AG04449 (cell line): ENCODE measurements at regions not wholly inside any gene's neighbourhood (a gene's known extent, or its start where the extent isn't known, plus 50 kb on each side); places are given as distances from the start of the nearest gene placed in this dataset.

ENCODE experiments used
- CTCF ChIA-PET: fragments of 350-600 bp; formaldehyde crosslinking; extraction: SDS; loops from one replicate; lab custom pipeline; 2021; ENCODE audit warnings: antibody characterized with exemption; lab: Yijun Ruan, JAX
- POLR2A ChIA-PET: fragments of 400-600, 350-600 bp; formaldehyde crosslinking; extraction: SDS; loops from one replicate; lab custom pipeline; 2020; ENCODE audit warnings: antibody characterized with exemption, inconsistent platforms; lab: Yijun Ruan, JAX
- DNase-seq: peaks from one replicate; pipeline ENCODE4 v3.0.0-alpha.2; 2010; ENCODE audit warnings: low read depth, low spot score
- H3K4me3 ChIP-seq: 2 replicates; pipeline ENCODE4 v1.5.1; 2011; ENCODE audit warnings: low read depth, mild to moderate bottlenecking, control low read depth, low read length
- TF ChIP-seq, protein P1 (sequence below): IDR thresholded peaks from one replicate; pipeline ENCODE4 v1.5.1; 2011; ENCODE audit warnings: mild to moderate bottlenecking, moderate library complexity, low read length, control low read depth, inconsistent platforms; ENCODE audit not compliant: insufficient read depth; ENCODE audit errors: missing control alignments

DNA sequence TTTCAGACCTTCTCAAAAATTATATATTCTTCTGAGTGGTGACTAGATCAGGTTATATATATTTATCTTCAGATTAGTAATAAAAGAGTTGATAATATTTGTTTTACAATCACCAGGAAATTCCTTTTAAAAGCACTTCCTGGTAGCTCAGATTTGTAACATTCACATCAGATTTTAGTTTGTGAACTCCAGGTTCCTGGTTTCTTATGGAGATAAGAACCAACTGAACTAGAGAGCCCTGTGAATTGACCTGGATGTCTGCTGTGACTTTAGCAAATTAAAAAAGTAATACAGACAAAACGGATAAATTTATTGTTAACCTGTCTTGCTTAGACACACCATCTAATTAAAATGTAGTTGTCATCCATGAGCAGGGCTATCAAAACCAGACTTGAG, 868.7 kb downstream of the BCL11A start:
- TF ChIP-seq, protein P1, sequence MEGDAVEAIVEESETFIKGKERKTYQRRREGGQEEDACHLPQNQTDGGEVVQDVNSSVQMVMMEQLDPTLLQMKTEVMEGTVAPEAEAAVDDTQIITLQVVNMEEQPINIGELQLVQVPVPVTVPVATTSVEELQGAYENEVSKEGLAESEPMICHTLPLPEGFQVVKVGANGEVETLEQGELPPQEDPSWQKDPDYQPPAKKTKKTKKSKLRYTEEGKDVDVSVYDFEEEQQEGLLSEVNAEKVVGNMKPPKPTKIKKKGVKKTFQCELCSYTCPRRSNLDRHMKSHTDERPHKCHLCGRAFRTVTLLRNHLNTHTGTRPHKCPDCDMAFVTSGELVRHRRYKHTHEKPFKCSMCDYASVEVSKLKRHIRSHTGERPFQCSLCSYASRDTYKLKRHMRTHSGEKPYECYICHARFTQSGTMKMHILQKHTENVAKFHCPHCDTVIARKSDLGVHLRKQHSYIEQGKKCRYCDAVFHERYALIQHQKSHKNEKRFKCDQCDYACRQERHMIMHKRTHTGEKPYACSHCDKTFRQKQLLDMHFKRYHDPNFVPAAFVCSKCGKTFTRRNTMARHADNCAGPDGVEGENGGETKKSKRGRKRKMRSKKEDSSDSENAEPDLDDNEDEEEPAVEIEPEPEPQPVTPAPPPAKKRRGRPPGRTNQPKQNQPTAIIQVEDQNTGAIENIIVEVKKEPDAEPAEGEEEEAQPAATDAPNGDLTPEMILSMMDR, result no peak
- POLR2A ChIA-PET, result no interaction called here
- DNase-seq, result no peak
- CTCF ChIA-PET, result no interaction called here
- no peak overlapping the region for H3K4me3 ChIP-seq

DNA sequence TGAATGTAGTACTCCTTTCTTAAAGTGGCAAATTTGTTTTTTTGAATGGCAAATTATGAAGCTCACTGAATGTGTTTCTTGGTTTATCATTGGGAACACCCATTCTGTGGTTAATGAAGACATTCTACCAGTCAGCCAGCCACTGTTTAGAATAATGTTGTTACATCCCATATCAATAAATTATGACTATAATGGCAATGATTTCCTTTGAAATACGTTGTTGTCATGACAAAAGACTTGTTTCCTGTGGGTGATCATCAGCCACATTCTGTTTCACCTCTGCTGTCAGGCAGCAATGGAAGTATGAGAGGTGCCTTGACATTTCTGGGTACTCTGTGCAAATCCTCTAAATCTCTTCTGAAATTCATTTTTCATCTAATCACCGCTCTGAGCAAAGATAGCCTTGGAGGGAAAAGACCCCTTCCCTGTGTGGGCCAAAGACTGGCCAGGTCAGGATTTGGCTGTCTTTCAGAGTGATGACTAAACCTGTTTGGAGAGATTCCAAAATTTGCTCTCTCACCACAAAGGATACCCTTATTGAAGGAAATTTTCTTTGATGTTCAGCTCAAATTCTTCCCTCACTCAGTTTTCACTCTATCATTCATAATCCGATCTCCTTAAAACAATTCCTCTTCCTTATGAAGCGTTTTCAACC, 869.2 kb downstream of the BCL11A start:
- POLR2A ChIA-PET, result no interaction called here
- DNase-seq, result no peak
- TF ChIP-seq, protein P1, result no peak
- no peak overlapping the region for H3K4me3 ChIP-seq
- CTCF ChIA-PET, result no interaction called here

DNA sequence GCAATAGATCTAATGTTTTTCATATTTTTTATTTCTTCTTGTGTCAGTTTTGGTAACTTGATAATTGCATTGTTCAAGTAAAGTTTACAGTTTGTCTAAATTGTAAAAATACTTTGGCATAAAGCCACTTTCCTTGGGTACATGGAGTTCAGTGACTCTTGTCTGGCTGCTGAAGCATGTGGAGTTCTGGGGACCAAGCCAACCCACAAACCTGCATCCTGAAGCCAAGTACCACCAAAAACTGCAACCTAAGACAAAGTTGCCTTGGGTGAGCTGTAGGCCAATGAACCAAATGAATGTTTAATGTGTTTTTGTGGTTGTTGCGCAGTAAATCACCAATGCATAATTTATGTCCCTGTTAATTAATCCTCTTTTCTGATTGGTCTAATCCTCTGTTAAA, 872.6 kb downstream of the BCL11A start:
- CTCF ChIA-PET, result no interaction called here
- TF ChIP-seq, protein P1, result no peak
- POLR2A ChIA-PET, result no interaction called here

DNA sequence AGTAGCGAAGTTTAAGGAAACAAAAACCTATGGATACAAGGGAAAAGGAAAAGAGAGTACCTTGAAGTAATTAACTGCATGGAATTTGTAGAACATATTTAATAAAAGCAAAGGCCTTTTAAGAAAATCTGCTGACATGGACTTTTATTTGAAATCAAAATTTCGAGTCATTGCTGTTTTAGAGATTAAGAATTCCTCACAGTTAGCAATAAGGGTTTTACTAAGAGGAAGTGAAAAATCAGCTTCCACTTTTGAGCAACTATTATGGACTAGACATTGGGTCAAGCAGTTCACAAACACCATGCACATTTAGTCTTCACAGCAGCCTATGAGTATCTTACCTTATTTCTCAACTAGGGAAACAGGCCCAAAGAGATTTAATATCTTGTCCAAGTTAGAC, 876.3 kb downstream of the BCL11A start:
- POLR2A ChIA-PET, result no interaction called here
- TF ChIP-seq, protein P1, result no peak
- H3K4me3 ChIP-seq, result no peak overlapping the region
- CTCF ChIA-PET, result no interaction called here
- no peak for DNase-seq

More for the DNA sequence above, 872.6 kb downstream of the BCL11A start:
- H3K4me3 ChIP-seq, result no peak overlapping the region
- DNase-seq, result no peak

DNA sequence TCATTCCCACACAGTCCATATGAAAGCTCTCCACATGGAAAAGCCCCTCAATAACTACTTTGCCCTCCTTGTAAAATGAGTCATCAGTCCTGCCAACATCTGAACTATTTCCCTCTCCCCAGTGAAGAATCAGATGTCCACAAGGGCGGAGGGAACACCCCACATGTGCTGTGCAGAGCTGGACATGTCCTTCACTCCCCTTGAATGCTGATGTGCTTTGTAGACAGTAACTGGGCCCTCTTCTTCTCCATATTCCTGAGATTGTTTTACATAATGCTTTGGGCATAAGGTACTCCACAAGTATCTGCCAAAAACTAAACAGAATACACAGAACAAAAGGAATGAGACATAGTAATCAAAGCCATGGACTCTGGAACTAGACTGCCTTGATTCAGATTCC, 879.4 kb downstream of the BCL11A start:
- H3K4me3 ChIP-seq, result no peak overlapping the region
- CTCF ChIA-PET, result no interaction called here
- DNase-seq, result no peak
- POLR2A ChIA-PET, result no interaction called here
- TF ChIP-seq, protein P1, result no peak

DNA sequence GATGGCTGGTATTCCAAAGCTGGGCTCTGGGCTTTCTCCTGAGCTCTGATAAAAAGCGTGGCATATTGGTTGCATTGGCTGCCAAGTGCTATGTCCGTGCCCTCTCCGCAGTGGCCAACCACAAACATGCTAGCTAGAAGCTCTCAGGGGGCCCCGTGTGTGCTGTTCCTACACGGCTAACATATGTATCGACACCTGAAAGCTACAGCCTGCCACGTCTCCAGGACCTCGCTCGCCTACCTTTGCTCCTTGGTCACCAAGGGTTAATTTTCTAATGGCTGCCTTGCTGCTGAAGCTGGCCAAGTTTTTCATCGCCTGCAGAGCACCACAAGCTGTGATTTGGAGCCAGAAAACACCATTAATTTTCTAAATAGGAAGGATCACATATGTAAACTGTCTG, 888.4 kb downstream of the BCL11A start:
- H3K4me3 ChIP-seq, result no peak overlapping the region
- DNase-seq, result no peak
- ChIA-PET CTCF (no interaction called here), POLR2A (no interaction called here)
- TF ChIP-seq, protein P1, result no peak
